Colonic mucosa (tissue), 4 donors: ENCODE measurements at regions not wholly inside any gene's neighbourhood (a gene's known extent, or its start where the extent isn't known, plus 50 kb on each side); places are given as distances from the start of the nearest gene placed in this dataset.

Experiments used
- DNase-seq: peaks from one replicate; pipeline ENCODE4 v3.0.0-alpha.2; 2020
- H3K27ac ChIP-seq: fragments of 200-600 bp; one replicate; pipeline ENCODE4 v1.8.0; 2021
- H3K27me3 ChIP-seq: fragments of 200-600 bp; one replicate; pipeline ENCODE4 v1.8.0; 2021
- H3K36me3 ChIP-seq: fragments of 200-600 bp; one replicate; pipeline ENCODE4 v1.8.0; 2021
- H3K4me1 ChIP-seq: fragments of 200-600 bp; one replicate; pipeline ENCODE4 v1.8.0; 2021; ENCODE audit warnings: mild to moderate bottlenecking
- H3K4me3 ChIP-seq: fragments of 200-600 bp; one replicate; pipeline ENCODE4 v1.8.0; 2021
- H3K9ac ChIP-seq, 2 donors: one replicate each; pipeline ENCODE4 v1.7.0; 2013; ENCODE audit warnings: control low read depth in 2 of 2, low read depth in 2 of 2, low read length in 2 of 2
- H3K9me3 ChIP-seq: fragments of 200-600 bp; one replicate; pipeline ENCODE4 v1.8.0; 2021
- intact Hi-C: fragments of 100-400 bp; cut with DNase I; formaldehyde crosslinking; loops from one replicate; pipeline ENCODE4 v1.14.1; 2022
- TF ChIP-seq, protein P1 (sequence below): fragments of 200-600 bp; IDR thresholded peaks from one replicate; pipeline ENCODE4 v1.8.0; 2022; ENCODE audit warnings: antibody characterized with exemption, mild to moderate bottlenecking
- donor health status: healthy.
- donor health status: DM: no; HTN: no; CAD: no.
- donor health status: DM: no; HTN: no; CAD: no.

DNA sequence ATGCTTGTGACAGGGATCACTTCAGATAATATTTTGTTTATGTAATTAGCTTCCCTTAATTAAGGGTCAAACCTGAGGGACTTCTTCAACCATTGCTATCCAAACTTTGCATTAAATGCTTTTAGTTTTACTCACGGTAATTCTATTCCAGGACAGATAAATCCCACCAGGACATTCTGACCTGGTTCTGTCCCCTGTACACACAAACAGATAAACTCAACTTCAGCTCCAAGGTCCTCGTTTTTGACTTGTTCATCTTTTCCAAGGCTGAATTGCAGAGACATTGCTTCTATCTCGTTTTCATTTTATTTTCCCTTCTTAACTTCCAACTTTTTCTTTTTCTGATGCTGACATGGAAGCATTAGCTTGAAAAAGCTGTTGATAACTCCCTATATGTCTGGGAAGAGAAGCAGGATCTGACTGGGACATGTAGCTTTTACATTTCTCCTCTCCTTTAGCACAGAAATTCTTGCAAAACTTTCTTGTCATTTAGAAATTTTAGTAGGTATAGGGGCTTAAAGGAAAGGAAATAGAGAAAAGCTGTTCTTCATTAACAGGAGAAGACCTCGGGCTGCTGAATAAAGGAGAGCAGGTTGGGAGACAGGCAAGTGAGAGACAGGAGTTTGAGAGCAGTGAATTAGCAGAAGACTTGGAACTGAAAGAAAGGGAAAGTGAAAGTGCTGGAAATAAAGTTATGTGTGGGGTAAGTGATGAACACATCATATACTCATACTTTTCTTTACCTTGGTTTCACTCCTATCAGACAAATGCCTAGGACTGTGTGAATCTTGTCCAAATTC lies 231.7 kb upstream of the B3GALT2 start:
- no peak for DNase-seq
- intact Hi-C loops: no loop called here
- TF ChIP-seq, protein P1, sequence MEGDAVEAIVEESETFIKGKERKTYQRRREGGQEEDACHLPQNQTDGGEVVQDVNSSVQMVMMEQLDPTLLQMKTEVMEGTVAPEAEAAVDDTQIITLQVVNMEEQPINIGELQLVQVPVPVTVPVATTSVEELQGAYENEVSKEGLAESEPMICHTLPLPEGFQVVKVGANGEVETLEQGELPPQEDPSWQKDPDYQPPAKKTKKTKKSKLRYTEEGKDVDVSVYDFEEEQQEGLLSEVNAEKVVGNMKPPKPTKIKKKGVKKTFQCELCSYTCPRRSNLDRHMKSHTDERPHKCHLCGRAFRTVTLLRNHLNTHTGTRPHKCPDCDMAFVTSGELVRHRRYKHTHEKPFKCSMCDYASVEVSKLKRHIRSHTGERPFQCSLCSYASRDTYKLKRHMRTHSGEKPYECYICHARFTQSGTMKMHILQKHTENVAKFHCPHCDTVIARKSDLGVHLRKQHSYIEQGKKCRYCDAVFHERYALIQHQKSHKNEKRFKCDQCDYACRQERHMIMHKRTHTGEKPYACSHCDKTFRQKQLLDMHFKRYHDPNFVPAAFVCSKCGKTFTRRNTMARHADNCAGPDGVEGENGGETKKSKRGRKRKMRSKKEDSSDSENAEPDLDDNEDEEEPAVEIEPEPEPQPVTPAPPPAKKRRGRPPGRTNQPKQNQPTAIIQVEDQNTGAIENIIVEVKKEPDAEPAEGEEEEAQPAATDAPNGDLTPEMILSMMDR: no peak
- no peaks in the 10 kb centered on the region for H3K27me3 ChIP-seq
- H3K27ac ChIP-seq: peak overlapping the region; percentile 34
- H3K9ac ChIP-seq: no peak overlapping the region
- H3K36me3 ChIP-seq: no peaks in the 10 kb centered on the region
- no peaks in the 10 kb centered on the region for H3K9me3 ChIP-seq
- no peaks in the 10 kb centered on the region for H3K4me1 ChIP-seq
- H3K4me3 ChIP-seq: peak overlapping the region; percentile 14

DNA sequence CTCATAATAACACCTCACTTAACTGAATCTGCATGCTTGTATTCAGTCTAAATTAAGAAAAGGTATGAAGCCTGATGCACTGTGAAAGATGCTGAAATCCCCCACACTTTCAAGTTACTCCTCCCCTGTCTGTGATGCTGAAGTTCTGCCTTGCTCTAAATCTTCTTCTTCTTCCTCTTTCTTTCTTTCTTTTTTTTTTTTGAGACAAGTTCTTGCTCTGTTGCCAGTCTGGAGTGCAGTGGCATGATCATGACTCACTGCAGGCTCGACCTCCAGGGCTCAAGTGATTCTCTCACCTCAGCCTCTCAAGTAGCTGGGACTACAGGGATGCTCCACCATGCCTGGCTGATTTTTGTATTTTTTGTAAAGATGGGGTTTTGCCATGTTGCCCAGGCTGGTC lies 231.0 kb upstream of the B3GALT2 start:
- H3K36me3 ChIP-seq: no peaks in the 10 kb centered on the region
- no peak overlapping the region for H3K27ac ChIP-seq
- intact Hi-C loops: no loop called here

DNA sequence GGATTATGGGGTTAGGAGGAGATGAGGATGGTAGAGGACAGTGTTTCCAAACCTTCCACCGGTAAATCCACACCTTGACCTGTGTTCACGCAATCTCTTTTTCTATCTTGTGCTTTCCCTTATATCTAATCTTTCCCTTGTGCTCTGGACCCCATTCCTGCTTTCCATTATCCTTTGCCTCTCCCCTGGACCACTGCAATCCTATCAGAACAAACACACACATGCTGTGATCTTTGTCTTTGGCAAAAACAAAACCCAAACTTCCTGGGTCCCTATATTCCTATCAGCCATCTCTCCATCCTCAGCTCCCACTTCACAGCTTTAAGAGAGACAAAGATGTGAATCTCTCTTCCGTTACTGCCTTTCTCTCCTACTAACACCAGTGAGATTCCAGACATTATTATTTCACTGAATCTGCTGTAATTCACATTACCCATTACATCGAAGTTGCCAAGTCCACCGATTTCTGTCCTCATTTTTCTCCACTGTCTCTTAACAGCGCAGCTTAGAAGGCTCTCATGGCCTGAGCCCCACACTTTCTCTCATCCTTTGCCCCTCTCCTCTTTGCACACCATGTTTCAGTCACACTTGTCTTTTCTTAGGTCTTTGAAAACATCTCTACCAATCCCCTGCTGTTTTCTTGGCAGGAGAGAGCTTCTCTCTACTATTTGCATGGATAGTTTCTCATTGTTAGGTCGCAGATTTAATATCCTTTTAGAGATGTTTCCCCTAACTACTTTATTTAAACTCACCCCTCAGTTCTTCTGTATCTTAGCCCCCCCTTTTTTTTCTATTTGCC lies 230.0 kb upstream of the B3GALT2 start:
- intact Hi-C loops: no loop called here
- Histone ChIP-seq H3K4me1 (no peaks in the 10 kb centered on the region), H3K27ac (no peak overlapping the region), H3K27me3 (no peaks in the 10 kb centered on the region), H3K4me3 (no peak overlapping the region), H3K9ac (no peak overlapping the region), H3K36me3 (no peaks in the 10 kb centered on the region), H3K9me3 (no peaks in the 10 kb centered on the region)
- TF ChIP-seq, protein P1: no peak
- no peak for DNase-seq

More for the DNA sequence above, 231.0 kb upstream of the B3GALT2 start:
- Histone ChIP-seq H3K4me1 (no peaks in the 10 kb centered on the region), H3K4me3 (no peak overlapping the region), H3K9me3 (no peaks in the 10 kb centered on the region), H3K27me3 (no peaks in the 10 kb centered on the region), H3K9ac (no peak overlapping the region)
- TF ChIP-seq, protein P1: no peak
- no peak for DNase-seq

DNA sequence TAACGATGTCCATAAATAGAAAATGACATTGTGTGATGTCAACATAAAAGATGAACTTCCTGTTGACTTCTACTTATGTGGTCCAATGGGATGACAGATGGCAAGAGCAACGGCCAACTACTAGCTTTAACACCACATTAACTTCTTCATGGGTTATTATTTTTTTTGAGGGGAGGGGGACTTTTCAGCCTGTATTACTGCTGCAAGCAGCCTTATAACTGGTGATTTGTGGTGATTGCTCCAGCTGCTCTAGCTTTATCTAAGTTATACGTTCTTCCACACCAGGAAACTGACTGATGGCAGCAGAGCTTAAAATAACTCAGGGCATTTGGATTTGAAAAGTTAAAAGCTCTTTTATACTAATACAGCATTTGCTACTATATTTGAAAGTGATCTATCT lies 228.8 kb upstream of the B3GALT2 start:
- TF ChIP-seq, protein P1: no peak
- H3K4me1 ChIP-seq: no peaks in the 10 kb centered on the region
- H3K9ac ChIP-seq: no peak overlapping the region
- no peaks in the 10 kb centered on the region for H3K27me3 ChIP-seq
- intact Hi-C loops: no loop called here
- no peaks in the 10 kb centered on the region for H3K36me3 ChIP-seq
- no peak for DNase-seq
- no peaks in the 10 kb centered on the region for H3K9me3 ChIP-seq
- no peak overlapping the region for H3K27ac ChIP-seq
- H3K4me3 ChIP-seq: no peak overlapping the region

DNA sequence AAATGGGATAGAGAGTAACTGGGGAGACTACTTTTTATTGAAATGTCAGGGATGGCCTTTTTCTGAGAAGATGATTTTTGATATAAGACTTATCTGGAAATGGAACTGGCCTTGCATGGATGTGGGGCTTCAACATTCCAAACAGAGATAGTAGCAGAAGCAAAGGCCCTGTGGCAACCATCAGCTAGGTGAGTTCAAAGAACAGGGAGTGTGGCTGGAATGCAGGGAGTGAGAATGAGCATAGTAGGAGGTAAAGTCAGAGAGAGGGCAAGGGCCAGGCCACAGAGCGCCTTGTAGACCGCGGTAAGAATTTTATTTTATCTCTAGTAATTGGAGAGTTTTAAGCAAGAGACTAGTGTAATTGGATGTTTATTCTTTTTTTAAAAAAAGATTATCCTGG lies 227.0 kb upstream of the B3GALT2 start:
- H3K4me3 ChIP-seq: no peak overlapping the region
- H3K27me3 ChIP-seq: no peaks in the 10 kb centered on the region
- TF ChIP-seq, protein P1: no peak
- H3K4me1 ChIP-seq: no peaks in the 10 kb centered on the region
- no peak for DNase-seq
- H3K36me3 ChIP-seq: no peaks in the 10 kb centered on the region
- intact Hi-C loops: no loop called here
- no peaks in the 10 kb centered on the region for H3K9me3 ChIP-seq
- H3K9ac ChIP-seq: no peak overlapping the region
- no peak overlapping the region for H3K27ac ChIP-seq
